ENCODE measurements at regions not wholly inside any gene's neighbourhood (a gene's known extent, or its start where the extent isn't known, plus 50 kb on each side); places are given as distances from the start of the nearest gene placed in this dataset.

GRCh38 chr5:96218653-96219052 lies 214.4 kb downstream of the PCSK1 start:
- H3K4me1 Mint-ChIP-seq = peaks cover 9% of the 10 kb centered on the region
- 100% methylated on average over 2 of the region's 3 CpGs for WGBS (ENCODE audit: insufficient coverage)
- peak overlapping the region in 1 of 7 donors; percentile 30 for H3K27ac Mint-ChIP-seq
- no peak for DNase-seq
- no peak overlapping the region for H3K4me2 ChIP-seq (replicated peaks; ENCODE audit: extremely low read depth, low read length, poor library complexity, severe bottlenecking)
- H3K9ac ChIP-seq (ENCODE audit: insufficient read depth, low read length, poor library complexity, severe bottlenecking) = no peak overlapping the region
- H3K79me2 ChIP-seq (ENCODE audit: insufficient read depth, low read length) = no peaks in the 10 kb centered on the region
- H3K36me3 ChIP-seq (replicated peaks in 1 of 2; ENCODE audit: control insufficient read depth in 1 of 2, insufficient read depth in 2 of 2, low read length in 2 of 2) = no peaks in the 10 kb centered on the region
- no peak overlapping the region for H3K4me3 Mint-ChIP-seq
- H3K4me3 ChIP-seq (replicated peaks in 1 of 3; ENCODE audit: low read depth in 2 of 3, low read length in 3 of 3) = no peak overlapping the region
- H3K36me3 Mint-ChIP-seq = no peaks in the 10 kb centered on the region
- H3K27ac ChIP-seq (ENCODE audit: low read depth in 1 of 2, low read length in 2 of 2) = no peak overlapping the region
- peaks cover 9% of the 10 kb centered on the region in 2 donors for H3K4me1 ChIP-seq (ENCODE audit: control insufficient read depth in 1 of 2, insufficient read depth in 2 of 2, low read length in 2 of 2)
- no peaks in the 10 kb centered on the region for H3K9me3 ChIP-seq (replicated peaks in 1 of 2; ENCODE audit: control insufficient read depth in 1 of 2, insufficient read depth in 1 of 2, low read length in 2 of 2)
- no peaks in the 10 kb centered on the region for H3K27me3 Mint-ChIP-seq (ENCODE audit: low read depth in 3 of 3)
- intact Hi-C loops (cut with micrococcal nuclease) = no loop called here
- no peak for TF ChIP-seq CTCF (IDR thresholded peaks at IDR 0.05)
- H2AFZ ChIP-seq (ENCODE audit: insufficient read depth, low read depth, low read length, poor library complexity, severe bottlenecking) = no peak overlapping the region
- H3K9me3 Mint-ChIP-seq = peaks cover 0 to 10% (median 5%) of the 10 kb centered on the region in 7 donors
- no peaks in the 10 kb centered on the region for H4K20me1 ChIP-seq (ENCODE audit: insufficient read depth, low read length)
- no peaks in the 10 kb centered on the region for H3K27me3 ChIP-seq (ENCODE audit: control insufficient read depth in 2 of 2, insufficient read depth in 2 of 2, low read length in 2 of 2)

- no peak overlapping the region for H3K4me3 Mint-ChIP-seq
- Histone ChIP-seq H3K4me1 (ENCODE audit: control insufficient read depth in 1 of 2, insufficient read depth in 2 of 2, low read length in 2 of 2) (peaks cover 9% of the 10 kb centered on the region in 2 donors), H3K27ac (ENCODE audit: low read depth in 1 of 2, low read length in 2 of 2) (no peak overlapping the region), H3K4me3 (replicated peaks in 1 of 3; ENCODE audit: low read depth in 2 of 3, low read length in 3 of 3) (no peak overlapping the region), H3K9ac (ENCODE audit: insufficient read depth, low read length, poor library complexity, severe bottlenecking) (no peak overlapping the region), H2AFZ (ENCODE audit: insufficient read depth, low read depth, low read length, poor library complexity, severe bottlenecking) (no peak overlapping the region), H4K20me1 (ENCODE audit: insufficient read depth, low read length) (no peaks in the 10 kb centered on the region), H3K27me3 (ENCODE audit: control insufficient read depth in 2 of 2, insufficient read depth in 2 of 2, low read length in 2 of 2) (no peaks in the 10 kb centered on the region), H3K4me2 (replicated peaks; ENCODE audit: extremely low read depth, low read length, poor library complexity, severe bottlenecking) (no peak overlapping the region), H3K79me2 (ENCODE audit: insufficient read depth, low read length) (no peaks in the 10 kb centered on the region), H3K9me3 (replicated peaks in 1 of 2; ENCODE audit: control insufficient read depth in 1 of 2, insufficient read depth in 1 of 2, low read length in 2 of 2) (no peaks in the 10 kb centered on the region), H3K36me3 (replicated peaks in 1 of 2; ENCODE audit: control insufficient read depth in 1 of 2, insufficient read depth in 2 of 2, low read length in 2 of 2) (no peaks in the 10 kb centered on the region)
- no peak for TF ChIP-seq CTCF (IDR thresholded peaks at IDR 0.05)
- no peaks in the 10 kb centered on the region for H3K27me3 Mint-ChIP-seq (ENCODE audit: low read depth in 3 of 3)
- H3K36me3 Mint-ChIP-seq = no peaks in the 10 kb centered on the region
- intact Hi-C loops (cut with micrococcal nuclease) = no loop called here
- no peak for DNase-seq
- peaks cover 19% of the 10 kb centered on the region for H3K4me1 Mint-ChIP-seq
- H3K9me3 Mint-ChIP-seq = peaks cover 0 to 7% (median 4%) of the 10 kb centered on the region in 7 donors
- H3K27ac Mint-ChIP-seq = peak overlapping the region in 1 of 7 donors; percentile 43
- no CpG with 5 or more reads among the region's 3 CpGs for WGBS (ENCODE audit: insufficient coverage)
Measured at GRCh38 chr5:96214442-96215197, 218.4 kb downstream of the PCSK1 start.
